GM21619 (cell line): ENCODE measurements at regions not wholly inside any gene's neighbourhood (a gene's known extent, or its start where the extent isn't known, plus 50 kb on each side); places are given as distances from the start of the nearest gene placed in this dataset.
A peak's percentile ranks its signal among the peaks of the same experiment; 100 is the strongest.

Source experiments
- ATAC-seq: cut with Tn5 transposase; IDR thresholded peaks from one replicate; pipeline ENCODE4 v1.9.1; 2021; ENCODE audit not compliant: unreplicated experiment

DNA sequence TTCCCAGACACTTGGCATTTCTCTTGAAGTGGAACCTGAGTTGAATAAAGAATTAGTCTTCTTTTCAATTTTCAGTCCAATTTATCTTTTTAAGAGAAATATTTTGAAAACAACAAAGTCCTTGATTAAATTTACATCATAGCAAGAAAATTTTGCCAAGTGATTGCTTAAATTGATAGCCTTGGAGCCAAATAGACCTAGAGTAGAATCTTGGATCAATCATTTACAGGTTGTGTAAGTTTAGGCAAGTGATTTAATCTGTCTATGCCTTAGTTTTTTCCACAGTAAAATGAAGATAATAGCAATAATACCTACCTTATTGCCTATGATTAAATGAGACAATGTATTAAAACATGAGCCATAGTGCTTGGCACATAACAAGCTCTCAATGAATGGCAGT, 113.9 kb downstream of the LHX9 start:
- no peak for ATAC-seq

DNA sequence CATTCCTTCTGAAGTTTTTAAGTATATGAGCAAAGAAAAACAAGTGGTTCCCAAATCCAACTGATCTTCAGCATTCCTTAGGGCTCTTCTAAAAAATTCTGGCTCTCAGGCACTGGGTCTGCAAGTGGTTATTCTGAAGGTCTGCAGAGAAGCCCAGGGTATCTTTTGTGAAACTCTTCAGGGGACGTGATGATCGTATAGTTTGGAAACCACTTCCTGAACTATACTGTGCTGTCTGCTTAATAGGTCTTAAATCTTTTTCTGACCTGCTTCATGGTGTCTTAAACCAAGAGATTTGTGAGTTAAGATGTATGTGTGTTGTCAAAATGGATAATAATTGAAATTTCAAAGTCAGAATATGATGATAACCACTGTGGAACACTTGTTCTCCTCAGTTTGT, 115.5 kb downstream of the LHX9 start:
- ATAC-seq: no peak

DNA sequence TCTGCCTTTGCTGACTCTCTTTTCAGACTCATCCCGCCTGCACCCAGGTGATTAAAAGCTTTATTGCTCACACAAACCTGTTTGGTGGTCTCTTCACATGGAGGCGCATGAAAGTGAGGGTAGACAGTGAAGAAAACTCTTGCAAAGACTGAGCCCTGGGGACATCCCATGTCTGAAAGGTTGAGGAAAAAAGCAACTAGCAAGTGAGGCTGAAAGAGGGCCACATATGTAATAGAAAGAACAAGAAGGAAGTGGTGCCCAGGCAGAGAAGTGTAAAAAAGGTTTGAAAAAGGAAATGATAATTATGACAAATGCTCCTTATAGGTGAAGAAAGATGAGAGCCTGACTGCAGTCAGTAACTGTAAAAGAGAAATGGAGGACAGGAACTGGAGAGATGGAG, 115.9 kb upstream of the NEK7 start:
- no peak for ATAC-seq

DNA sequence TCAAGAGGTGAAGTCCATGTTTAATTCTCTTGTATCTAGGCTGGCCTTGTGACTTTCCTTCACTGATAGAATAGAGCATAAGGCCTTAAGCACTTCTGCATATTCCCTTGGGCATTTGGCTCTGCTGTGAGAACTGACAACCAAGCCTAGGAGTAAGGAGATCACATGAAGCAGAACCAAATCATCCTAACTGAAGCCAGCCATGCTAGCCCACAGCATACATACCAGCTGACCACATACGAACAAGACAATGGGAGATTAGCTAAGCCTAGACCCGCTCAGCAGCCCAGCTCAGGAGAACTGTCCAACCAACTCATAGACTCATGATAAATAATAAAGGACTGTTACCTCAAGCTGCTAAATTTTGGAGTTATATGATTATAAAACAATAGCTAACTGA, 114.6 kb upstream of the NEK7 start:
- ATAC-seq: no peak

DNA sequence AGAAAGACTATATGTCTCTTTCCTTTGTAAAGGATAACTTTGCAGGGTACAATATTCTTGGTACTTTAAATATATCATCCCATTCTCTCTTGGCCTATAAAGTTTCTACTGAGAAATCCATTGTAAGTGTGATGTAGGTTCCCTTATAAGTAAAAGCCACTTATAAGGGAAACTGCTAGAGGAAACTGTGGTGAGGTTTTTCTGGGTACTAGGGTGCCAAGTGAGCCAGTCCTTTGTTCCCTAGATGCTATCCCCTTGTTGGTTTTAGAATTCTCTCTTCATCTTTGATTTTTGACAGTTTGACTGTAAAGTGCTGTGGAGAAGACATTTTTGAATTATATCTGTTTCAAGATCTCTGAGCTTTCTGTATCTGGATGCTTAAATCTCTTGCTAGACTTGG, 108.9 kb upstream of the NEK7 start:
- ATAC-seq: no peak

DNA sequence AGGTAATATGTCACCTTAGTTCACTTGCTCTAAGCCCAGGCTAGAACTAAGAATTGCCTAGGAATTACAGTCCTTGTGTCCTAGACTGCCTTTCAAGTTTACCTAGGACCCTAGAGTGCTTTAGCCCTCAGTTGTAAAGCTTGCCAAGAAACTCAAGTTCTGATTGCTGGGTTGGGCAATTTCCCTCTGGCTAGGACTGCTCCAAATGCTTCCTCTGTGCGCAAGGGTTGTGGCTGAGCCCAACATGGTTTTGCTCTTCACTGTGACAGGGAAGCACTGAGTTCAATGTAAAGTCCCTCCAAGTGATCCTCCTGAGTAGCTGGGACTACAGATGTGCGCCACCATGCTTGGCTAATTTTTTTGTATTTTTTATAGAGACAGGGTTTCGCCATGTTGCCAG, 102.3 kb upstream of the NEK7 start:
- ATAC-seq: no peak

DNA sequence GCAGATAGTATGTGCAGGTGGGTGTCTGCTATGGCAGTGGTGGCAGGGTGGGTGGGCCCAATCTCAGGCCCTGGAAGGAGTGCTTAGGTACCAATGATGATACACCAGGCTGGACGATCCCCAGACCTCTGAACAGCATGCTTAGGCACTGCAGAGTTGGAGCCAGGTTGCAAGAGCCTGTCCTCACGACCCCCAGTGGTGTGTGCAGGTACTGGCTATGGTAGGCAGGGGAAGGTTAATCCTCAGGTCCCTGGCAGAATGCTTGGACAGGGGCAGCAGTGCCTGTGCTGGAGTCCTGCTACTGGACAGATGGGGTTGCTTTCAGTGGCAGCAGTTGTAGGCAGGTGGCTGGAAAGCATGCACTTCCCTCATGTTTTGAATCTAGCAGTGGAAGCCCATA, 100.5 kb upstream of the NEK7 start:
- peak; percentile 46 for ATAC-seq

DNA sequence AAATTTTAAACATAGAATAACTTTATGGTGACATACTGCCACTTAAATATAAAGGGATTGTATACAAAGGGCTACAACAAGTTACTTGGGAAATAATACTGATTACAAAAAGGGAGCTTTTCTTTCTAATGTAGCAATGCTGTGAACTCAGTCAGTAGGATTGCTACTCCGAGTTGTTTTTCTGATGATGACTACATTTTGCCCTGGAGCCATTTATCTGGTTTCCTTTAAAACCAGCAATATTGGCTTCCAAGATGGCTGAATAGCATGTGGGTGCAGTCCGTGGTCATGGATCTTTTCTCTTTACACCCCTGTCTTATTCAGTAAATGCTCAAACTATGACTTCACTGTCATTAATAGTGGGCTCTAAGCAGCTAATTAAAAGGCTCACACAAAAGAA, 92.6 kb upstream of the NEK7 start:
- ATAC-seq: no peak

DNA sequence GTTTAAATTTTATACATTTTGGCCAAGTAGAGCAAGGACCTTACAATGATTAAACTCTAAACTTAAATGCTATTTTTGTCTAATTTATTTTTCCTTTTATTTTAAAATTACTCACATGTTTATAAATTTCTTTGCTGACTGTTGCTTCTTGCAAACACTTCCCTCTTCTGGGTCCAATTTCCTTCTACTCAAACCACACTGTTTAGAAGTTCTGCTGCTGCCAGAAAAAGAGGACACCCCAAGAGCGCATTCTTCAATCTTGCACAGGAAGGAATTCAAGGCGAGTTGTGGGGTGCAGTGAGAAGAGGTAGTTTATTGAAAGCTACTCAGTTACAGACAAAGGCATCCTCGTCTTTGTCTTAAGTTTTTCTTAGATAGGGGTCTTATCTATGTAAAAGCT, 88.5 kb upstream of the NEK7 start:
- no peak for ATAC-seq

DNA sequence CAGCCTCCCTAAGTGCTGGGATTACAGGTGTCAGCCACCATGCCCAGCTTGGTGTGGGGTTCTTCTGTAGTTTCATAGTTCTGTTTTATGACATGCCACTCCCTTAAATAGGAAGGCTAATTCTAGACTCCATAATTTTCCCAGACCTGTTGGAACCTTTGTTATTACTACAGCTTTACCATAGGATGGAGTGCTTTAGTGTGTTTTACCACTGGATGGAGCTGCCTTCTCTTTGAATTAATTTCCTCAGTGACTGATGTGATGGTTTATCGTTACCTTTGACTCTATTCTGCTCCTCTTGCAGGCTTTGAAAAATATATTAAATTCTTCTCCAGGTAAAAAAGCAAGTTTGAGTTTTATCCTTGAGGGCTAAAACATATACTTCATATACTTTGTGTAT, 84.6 kb upstream of the NEK7 start:
- ATAC-seq: no peak

DNA sequence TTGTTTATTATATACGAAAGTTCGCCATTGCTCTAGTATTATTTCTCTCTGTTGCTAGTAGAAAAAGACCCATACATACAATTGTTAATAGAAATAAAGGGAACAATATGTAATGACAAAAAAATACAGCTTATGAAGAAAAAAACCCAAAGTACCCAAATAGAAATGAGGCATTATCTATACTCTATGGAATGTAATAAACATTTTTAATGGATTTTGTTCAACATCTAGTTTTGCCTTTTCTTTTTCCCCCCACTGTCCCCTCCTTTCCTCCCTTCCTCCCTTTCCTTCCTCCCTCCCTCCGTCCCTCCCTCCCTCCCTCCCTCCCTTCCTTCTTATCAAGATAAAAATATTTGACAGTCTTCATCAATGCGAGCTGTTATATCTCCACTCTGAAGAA, 81.5 kb upstream of the NEK7 start:
- ATAC-seq: no peak

DNA sequence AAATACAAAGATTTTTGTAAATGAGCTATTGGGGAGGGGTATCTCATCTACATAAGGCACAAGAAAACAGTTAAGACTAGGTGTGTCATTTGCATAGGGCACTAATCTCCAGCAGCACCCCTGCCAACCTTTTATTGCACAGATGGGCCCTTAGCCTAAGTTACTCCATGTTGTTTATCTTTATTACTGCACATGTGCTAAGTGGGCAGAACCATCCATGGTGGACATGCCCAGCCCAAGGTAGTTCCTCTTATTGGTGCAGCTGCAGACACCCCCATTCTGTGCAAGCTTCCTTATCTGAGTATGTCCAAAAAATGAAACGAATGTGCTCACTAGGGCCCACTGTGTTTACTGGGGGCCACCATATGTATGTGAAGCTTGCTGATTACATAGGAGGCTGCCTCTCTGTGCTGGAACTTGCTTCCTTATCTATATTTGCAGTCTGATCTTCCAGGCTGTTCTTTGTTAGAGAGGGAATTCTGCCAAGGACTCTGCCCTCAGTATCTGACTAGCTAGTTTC, 77.3 kb upstream of the NEK7 start:
- no peak for ATAC-seq

DNA sequence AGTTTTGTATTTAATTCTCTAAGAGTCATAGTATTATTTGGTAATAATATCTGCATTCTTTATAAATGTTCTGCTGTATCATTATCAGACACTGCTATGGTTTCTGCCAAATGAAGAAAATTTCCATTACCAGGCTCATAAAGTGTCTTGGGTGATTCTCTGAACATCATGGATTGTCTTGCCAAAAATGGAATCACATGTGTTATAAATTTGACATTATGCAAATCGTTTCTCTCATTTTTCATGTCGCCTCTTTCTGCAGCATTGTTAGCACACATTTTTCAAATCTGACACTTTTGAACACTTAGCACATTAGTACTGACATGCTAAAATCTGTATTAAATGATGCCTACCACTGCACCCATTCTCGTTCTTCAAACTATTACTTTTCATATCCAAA, 74.2 kb upstream of the NEK7 start:
- ATAC-seq: no peak

DNA sequence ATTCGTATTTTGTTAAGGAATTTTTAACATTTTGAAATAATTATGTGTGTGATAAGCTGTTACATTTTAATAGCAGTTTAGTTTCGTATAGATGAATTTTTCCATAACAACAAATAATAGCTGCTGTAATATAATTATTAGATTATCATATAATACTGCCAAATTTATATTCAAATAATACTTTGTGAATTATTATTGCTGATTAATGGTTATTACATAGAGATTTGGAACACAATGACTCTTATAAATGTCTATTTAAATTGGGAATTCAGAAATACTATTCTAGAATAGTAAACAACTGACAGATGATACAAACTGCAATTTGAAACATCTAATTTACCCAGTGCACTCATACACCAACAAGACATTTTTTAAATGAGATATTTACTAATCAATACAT, 73.2 kb upstream of the NEK7 start:
- ATAC-seq: no peak

DNA sequence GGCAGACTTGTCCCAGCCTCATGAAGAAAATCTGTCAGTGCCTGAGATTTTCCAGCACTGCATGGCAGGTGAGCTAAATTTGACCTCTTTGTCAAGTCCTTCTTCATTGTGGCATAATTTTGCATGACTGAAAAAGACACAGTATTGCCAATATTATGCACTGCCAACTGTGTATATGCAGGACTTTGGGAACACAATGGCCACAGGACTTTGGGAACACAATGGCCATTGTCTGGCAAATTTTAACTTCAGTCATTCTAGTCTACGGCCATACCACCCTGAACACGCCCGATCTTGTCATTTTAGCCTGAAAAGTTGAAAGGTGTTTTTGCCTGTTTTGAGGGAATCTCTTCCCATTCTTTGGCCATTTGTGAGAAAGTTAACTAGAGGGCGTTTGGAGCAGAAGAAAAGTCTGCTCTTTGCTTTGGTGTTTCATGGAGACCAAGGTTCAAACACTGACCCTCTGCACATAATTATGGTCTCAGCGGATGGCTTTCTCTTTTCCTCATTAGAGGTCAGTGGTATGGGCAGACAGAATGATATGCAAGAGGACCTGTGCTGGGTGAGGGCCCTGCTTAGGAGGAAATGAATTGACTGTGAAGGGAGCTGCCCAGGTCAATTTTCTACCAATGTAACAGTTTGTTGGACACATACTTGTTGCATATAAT, 72.4 kb upstream of the NEK7 start:
- ATAC-seq: no peak

DNA sequence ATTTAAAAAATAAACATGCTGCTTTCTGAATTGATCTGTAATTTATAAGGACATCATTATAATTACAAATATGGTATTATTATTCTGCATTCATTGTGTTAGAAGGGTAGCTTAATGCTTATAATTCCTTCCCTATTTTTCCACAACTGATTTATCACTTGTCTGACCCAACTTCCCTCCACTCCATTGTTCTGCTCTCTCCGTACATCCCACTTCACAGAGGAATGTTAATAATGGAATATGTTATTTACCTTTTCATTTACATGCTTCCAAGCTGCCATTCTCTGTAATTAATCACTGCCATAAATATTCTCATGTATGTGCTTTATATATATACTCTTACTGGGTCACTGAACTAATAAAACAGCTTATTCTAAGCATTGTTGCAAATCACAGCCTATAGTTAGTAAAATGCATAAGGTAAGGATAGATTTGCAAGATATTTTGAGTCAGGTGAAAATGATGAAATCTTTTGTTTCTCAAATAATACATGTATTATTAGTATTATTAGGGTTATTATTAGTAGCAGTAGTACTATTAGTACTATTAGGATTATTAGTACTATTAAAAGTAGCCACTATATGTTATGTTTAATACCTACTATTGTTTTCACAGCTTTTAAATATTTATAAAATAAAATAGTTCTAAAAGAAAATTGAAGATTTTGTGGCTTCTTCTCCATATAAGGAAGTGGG, 70.6 kb upstream of the NEK7 start:
- no peak for ATAC-seq

DNA sequence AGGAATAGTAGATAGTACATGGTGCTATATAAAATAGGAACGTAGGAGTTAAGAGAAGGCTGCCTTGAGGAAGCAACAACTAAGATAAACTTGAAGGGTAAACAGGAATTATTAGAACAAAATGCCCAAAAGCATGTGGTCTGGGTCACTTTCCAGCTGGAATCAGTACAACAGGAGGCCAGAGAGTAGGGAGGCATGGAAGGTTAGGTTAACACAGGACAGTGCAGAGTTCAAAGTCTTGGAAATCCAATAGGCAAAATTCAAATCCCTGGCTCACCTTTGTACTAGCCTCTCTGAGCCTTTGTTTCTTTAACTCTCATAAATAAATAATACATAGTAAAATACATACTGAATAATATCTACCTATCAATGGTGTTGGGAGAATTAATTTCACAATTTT, 69.0 kb upstream of the NEK7 start:
- no peak for ATAC-seq

DNA sequence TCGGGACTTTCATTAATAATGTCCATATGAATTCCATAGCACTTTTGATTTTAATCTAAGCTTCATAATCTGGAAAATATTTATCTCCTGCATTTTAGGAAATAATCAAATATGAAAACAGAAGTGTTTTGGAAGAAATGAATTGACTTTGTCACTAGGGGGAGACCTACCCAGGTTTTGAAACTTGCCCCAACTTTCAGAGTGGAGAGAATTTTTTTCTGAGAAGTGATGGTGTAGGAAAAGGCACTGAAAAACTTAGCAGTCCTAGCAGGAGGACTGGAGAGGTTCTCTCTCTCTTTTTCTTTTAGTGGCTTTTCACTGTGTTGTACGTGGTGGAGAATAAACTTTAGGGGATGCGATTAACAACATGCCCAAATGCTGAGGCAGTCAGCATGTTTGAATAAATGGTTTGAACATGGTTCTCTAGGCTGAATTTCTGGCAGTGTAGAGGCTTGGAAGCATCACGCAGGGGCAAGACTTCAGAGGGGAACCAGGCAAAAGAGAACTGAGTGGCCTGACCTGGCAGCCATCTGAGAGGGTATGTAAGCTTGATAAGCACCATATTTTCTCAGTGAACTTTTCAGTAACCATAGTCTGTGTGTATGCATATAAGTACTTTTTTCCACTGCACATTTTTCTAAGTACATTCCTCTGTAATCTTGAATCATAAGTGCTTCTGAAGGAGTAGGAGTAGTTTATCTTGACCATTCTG, 68.3 kb upstream of the NEK7 start:
- no peak for ATAC-seq

DNA sequence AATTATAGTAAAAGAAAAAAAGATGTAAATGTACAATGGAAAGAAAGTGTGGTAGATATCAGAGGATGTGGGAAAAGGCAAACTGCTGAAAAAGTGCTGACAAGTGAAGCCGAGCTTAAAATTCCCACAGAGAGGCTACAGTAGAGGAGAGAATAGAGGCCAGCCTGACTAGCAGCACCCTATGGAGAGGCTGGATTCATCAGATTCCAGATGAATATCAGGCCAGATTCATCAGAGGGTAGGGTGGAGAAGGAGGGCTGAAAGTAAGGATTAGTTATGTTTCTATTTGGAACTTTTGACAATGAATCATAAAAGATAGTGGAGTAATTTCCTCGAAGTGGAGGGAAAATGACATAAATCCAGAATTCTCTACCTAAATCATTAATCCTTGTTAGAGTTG, 60.4 kb upstream of the NEK7 start:
- no peak for ATAC-seq

DNA sequence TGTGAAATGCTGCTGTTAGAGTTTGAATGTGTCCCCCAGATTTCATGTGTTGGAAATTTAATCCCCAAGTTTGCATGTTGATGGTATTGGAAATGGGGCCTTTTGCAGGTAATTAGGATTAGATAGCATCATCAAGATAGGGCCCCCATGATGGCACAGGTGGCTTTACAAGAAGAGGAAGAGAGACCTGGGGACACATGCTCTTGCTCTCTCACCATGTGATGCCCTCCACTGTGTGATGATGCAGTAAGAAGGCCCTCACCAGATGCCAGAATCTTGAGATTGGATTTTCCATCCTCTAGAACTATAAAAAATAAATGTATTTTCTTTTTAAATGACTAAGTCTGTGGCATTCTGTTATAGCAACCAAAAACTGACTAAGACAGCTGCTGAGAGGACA, 57.0 kb upstream of the NEK7 start:
- ATAC-seq: no peak

DNA sequence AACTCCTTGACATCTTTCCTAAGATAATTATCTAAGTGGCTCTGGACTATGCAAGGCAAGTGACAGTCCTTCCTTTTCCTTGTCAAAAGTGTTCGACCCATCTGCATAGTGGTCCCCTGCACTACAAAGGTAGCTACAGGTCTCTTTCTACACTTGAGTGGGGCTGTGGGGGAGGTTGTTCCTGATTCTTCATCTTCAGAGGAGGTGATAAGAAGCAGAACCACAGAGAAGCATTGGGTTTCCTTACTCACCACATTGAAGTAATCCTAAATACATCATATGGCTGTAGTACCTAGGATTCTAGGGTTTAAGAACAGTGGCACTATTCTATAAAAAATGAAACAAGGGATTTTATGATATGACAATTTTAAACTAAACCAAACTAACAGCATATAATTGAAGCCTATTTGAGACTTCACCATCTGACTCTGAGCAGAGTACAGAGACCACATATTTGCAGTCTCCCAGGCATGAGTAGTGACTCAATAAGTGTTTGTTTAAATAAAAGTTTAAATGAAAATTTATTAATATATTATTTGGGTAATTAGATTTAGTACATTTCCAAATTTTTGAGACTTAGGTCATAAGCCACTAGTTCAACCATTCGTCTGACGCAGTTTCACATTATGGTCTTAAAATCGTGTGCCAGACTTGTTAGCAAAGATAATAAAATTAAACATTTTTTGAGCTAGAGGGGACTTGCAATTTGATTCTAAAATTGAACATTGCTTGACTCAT, 54.9 kb upstream of the NEK7 start:
- ATAC-seq: no peak

DNA sequence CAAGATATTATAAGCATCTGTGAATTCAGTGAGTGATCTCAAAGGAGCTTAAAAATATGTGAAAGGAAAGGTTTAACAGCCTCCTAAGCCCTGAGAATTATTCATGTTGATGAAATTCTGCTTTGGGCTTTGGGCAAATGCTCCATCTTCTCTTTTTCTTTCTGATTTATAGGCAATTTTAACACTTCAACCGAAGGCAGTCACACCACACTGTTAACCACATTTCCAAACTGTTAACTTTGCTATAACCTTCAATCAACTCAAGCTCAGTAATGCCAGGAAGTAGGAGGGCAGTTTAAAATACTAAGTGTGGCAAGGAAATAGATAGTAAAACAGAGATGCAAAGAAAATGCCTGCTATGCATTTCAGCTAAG, 54.4 kb upstream of the NEK7 start:
- ATAC-seq: no peak
